ENCODE measurements at regions not wholly inside any gene's neighbourhood (a gene's known extent, or its start where the extent isn't known, plus 50 kb on each side); places are given as distances from the start of the nearest gene placed in this dataset.

DNA sequence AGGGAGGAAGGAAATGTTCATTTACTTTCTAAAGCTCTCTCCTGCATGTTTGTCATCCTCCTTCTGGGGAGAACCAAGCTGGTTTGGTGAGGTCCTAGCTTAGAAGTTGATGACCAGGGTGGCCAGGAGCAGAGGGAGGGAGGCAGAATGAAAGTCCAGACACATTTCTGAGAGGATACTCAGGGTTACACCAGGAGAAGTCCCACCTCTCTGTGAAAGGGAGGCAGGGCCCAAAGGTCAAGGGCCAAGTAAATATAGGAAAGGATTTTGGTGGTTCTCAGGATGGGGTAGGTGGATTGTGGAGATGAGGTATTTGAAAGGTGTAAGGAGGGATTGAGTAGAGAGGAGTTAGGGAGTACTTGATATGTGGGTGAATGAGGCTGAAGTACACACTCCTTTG, 58.0 kb upstream of the FBXO11 start:
- no peak for TF ChIP-seq EGR1 (IDR thresholded peaks at IDR 0.05; ENCODE audit: low read depth)
- TF ChIP-seq, protein P1, sequence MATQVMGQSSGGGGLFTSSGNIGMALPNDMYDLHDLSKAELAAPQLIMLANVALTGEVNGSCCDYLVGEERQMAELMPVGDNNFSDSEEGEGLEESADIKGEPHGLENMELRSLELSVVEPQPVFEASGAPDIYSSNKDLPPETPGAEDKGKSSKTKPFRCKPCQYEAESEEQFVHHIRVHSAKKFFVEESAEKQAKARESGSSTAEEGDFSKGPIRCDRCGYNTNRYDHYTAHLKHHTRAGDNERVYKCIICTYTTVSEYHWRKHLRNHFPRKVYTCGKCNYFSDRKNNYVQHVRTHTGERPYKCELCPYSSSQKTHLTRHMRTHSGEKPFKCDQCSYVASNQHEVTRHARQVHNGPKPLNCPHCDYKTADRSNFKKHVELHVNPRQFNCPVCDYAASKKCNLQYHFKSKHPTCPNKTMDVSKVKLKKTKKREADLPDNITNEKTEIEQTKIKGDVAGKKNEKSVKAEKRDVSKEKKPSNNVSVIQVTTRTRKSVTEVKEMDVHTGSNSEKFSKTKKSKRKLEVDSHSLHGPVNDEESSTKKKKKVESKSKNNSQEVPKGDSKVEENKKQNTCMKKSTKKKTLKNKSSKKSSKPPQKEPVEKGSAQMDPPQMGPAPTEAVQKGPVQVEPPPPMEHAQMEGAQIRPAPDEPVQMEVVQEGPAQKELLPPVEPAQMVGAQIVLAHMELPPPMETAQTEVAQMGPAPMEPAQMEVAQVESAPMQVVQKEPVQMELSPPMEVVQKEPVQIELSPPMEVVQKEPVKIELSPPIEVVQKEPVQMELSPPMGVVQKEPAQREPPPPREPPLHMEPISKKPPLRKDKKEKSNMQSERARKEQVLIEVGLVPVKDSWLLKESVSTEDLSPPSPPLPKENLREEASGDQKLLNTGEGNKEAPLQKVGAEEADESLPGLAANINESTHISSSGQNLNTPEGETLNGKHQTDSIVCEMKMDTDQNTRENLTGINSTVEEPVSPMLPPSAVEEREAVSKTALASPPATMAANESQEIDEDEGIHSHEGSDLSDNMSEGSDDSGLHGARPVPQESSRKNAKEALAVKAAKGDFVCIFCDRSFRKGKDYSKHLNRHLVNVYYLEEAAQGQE (IDR thresholded peaks at IDR 0.05; ENCODE audit: low read depth): no peak
- TF ChIP-seq ZNF274 (IDR thresholded peaks at IDR 0.05; ENCODE audit: low read depth, low read length): no peak
- no peak for TF ChIP-seq YY1 (IDR thresholded peaks at IDR 0.05; ENCODE audit: extremely low read depth, insufficient replicate concordance, low read depth, low read length)
- TF ChIP-seq TCF7L2 (IDR thresholded peaks at IDR 0.05; ENCODE audit: borderline replicate concordance, extremely low read depth, insufficient read depth, insufficient read length): no peak
- TF ChIP-seq SIN3A (IDR thresholded peaks at IDR 0.05; ENCODE audit: low read depth): no peak
- TF ChIP-seq, protein P2, sequence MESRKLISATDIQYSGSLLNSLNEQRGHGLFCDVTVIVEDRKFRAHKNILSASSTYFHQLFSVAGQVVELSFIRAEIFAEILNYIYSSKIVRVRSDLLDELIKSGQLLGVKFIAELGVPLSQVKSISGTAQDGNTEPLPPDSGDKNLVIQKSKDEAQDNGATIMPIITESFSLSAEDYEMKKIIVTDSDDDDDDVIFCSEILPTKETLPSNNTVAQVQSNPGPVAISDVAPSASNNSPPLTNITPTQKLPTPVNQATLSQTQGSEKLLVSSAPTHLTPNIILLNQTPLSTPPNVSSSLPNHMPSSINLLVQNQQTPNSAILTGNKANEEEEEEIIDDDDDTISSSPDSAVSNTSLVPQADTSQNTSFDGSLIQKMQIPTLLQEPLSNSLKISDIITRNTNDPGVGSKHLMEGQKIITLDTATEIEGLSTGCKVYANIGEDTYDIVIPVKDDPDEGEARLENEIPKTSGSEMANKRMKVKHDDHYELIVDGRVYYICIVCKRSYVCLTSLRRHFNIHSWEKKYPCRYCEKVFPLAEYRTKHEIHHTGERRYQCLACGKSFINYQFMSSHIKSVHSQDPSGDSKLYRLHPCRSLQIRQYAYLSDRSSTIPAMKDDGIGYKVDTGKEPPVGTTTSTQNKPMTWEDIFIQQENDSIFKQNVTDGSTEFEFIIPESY (IDR thresholded peaks at IDR 0.05; ENCODE audit: extremely low read depth, insufficient replicate concordance, low read length): no peak
- no peak for TF ChIP-seq ATF3 (IDR thresholded peaks at IDR 0.05)
- TF ChIP-seq EZH2phosphoT487 (IDR thresholded peaks at IDR 0.05; ENCODE audit: borderline replicate concordance): no peak
- no peak for TF ChIP-seq CEBPB (IDR thresholded peaks at IDR 0.05; ENCODE audit: low read depth)
- TF ChIP-seq ELF1 (IDR thresholded peaks at IDR 0.05; ENCODE audit: borderline replicate concordance, low read depth): no peak
- Histone ChIP-seq H3K4me3 (replicated peaks in 1 of 2; ENCODE audit: low read depth in 1 of 2, low read length in 2 of 2) (no peak overlapping the region), H3K4me1 (ENCODE audit: control insufficient read depth in 1 of 2, insufficient read depth in 2 of 2, low read length in 2 of 2) (no peaks in the 10 kb centered on the region), H3K9ac (ENCODE audit: low read length) (no peak overlapping the region), H3K9me3 (ENCODE audit: control insufficient read depth in 1 of 2, insufficient read depth in 1 of 2, low read depth in 1 of 2, low read length in 2 of 2) (no peaks in the 10 kb centered on the region), H4K20me1 (ENCODE audit: insufficient read depth) (no peaks in the 10 kb centered on the region), H3K36me3 (ENCODE audit: control insufficient read depth in 1 of 2, insufficient read depth in 2 of 2, low read length in 2 of 2) (no peaks in the 10 kb centered on the region), H3K27me3 (ENCODE audit: insufficient read depth, low read length) (no peaks in the 10 kb centered on the region), H3K4me2 (ENCODE audit: low read length) (no peak overlapping the region), H3K9me2 (ENCODE audit: insufficient read depth) (0 out of 2 replicates have a peak, but pooled peaks cover under 1% of the 10 kb centered on the region), H2AFZ (ENCODE audit: low read depth, low read length, poor library complexity, severe bottlenecking) (no peak overlapping the region), H3K79me2 (ENCODE audit: insufficient read depth, low read length) (no peaks in the 10 kb centered on the region), H3K27ac (ENCODE audit: low read depth, low read length) (no peak overlapping the region)
- DNase-seq (ENCODE audit: low read depth, low spot score) (no peak), ATAC-seq (no peak)
- BruUV-seq (replicated peaks): no TSS peak
- ChIA-PET RAD21 (ENCODE audit: low non-redundant PET in 1 of 2, low total read pairs in 2 of 2, uncharacterized antibody in 2 of 2, unreplicated experiment in 2 of 2) (no interaction called here), POLR2A (no interaction called here), CTCF (no interaction called here)
- intact Hi-C loops (cut with micrococcal nuclease): no loop called here
